ENCODE measurements at regions not wholly inside any gene's neighbourhood (a gene's known extent, or its start where the extent isn't known, plus 50 kb on each side); places are given as distances from the start of the nearest gene placed in this dataset.

DNA sequence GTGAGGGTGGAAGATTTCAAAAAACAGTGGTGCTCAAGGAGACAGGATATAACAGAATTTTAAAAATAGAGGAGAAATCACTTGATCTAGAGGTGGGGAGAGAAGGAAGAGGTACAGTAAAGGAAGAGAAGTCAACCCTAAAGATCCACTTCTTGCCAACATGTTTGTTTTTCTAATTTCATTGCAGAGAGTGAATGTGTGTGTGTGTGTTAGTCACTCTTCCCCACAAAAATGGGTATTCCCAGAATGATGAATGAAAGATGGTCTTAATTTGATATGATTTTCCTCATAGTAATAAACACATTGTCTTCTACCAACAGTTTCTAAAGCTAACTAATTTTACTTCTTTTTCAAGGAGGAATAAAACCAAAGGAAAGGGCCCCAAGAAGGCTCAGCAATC is 74.2 kb upstream of the NGF start:
- TF ChIP-seq, protein P1, sequence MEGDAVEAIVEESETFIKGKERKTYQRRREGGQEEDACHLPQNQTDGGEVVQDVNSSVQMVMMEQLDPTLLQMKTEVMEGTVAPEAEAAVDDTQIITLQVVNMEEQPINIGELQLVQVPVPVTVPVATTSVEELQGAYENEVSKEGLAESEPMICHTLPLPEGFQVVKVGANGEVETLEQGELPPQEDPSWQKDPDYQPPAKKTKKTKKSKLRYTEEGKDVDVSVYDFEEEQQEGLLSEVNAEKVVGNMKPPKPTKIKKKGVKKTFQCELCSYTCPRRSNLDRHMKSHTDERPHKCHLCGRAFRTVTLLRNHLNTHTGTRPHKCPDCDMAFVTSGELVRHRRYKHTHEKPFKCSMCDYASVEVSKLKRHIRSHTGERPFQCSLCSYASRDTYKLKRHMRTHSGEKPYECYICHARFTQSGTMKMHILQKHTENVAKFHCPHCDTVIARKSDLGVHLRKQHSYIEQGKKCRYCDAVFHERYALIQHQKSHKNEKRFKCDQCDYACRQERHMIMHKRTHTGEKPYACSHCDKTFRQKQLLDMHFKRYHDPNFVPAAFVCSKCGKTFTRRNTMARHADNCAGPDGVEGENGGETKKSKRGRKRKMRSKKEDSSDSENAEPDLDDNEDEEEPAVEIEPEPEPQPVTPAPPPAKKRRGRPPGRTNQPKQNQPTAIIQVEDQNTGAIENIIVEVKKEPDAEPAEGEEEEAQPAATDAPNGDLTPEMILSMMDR (IDR thresholded peaks at IDR 0.05), result no peak
- no peak for TF ChIP-seq POLR2A (IDR thresholded peaks at IDR 0.05)
- no peak for TF ChIP-seq POLR2AphosphoS5 (IDR thresholded peaks at IDR 0.05)
- no peak for TF ChIP-seq EP300 (IDR thresholded peaks at IDR 0.05)
